H1 (cell line): ENCODE measurements at regions not wholly inside any gene's neighbourhood (a gene's known extent, or its start where the extent isn't known, plus 50 kb on each side); places are given as distances from the start of the nearest gene placed in this dataset.

ENCODE experiments used
- TF ChIP-seq, protein P1 (sequence below): IDR thresholded peaks from 2 replicates; pipeline ENCODE4 v1.6.1; 2011; ENCODE audit warnings: low read depth, mild to moderate bottlenecking, low read length; ENCODE audit not compliant: insufficient read depth

- TF ChIP-seq, protein P1, sequence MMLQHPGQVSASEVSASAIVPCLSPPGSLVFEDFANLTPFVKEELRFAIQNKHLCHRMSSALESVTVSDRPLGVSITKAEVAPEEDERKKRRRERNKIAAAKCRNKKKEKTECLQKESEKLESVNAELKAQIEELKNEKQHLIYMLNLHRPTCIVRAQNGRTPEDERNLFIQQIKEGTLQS = no peak
Observed at GRCh38 chr4:156515295-156515694, 456.3 kb downstream of the PDGFC start (continued).
